Testis (tissue), 2 donors: ENCODE measurements at regions not wholly inside any gene's neighbourhood (a gene's known extent, or its start where the extent isn't known, plus 50 kb on each side); places are given as distances from the start of the nearest gene placed in this dataset.

Source experiments
- DNase-seq: peaks from one replicate; pipeline ENCODE4 v3.0.0-alpha.2; 2019
- H3K27ac ChIP-seq, 2 donors: fragments of 200-600 bp; sonication (generic); one replicate each; pipeline ENCODE4 v1.5.1; 2019
- H3K27me3 ChIP-seq: fragments of 200-600 bp; sonication (generic); one replicate; pipeline ENCODE4 v1.5.1; 2019
- H3K36me3 ChIP-seq: fragments of 200-600 bp; sonication (generic); one replicate; pipeline ENCODE4 v1.5.1; 2017; ENCODE audit warnings: low read depth; ENCODE audit errors: missing control alignments
- H3K4me1 ChIP-seq: fragments of 200-600 bp; sonication (generic); one replicate; pipeline ENCODE4 v1.5.1; 2019
- H3K4me3 ChIP-seq, 2 donors: fragments of 200-600 bp; sonication (generic); one replicate each; pipeline ENCODE4 v1.5.1; 2017 to 2019
- H3K9me3 ChIP-seq: fragments of 200-600 bp; sonication (generic); one replicate; pipeline ENCODE4 v1.5.1; 2017
- CTCF ChIP-seq, 3 experiments: fragments of 450-650 bp in 2 of 3; fragments of 200-600 bp in 1 of 3; sonication (generic) in 1 of 3; IDR thresholded peaks; one replicate each; pipeline ENCODE4 v1.5.1; 2016 to 2019; ENCODE audit warnings: antibody characterized with exemption in 3 of 3, mild to moderate bottlenecking in 2 of 3, moderate library complexity in 1 of 3
- POLR2A ChIP-seq: fragments of 450-650 bp; IDR thresholded peaks from one replicate; pipeline ENCODE4 v1.6.1; 2017; ENCODE audit warnings: antibody characterized with exemption, mild to moderate bottlenecking, moderate library complexity
- WGBS, 2 donors: methylation state at CpG; one replicate each; pipeline ENCODE4 v1.1.5; 2018; 5-methylcytosine and 5-hydroxymethylcytosine counted together
- intact Hi-C: fragments of 100-400 bp; cut with DNase I; formaldehyde crosslinking; loops from one replicate; pipeline ENCODE4 v1.15.1; 2023; ENCODE audit warnings: low total_unique reads

- intact Hi-C loops = no loop called here
- H3K9me3 ChIP-seq = no peaks in the 10 kb centered on the region
- no peak overlapping the region for H3K27ac ChIP-seq
- 63 to 78% methylated on average over 3 of the region's 3 CpGs for WGBS, 2 donors
- no peaks in the 10 kb centered on the region for H3K4me1 ChIP-seq
- no peak overlapping the region for H3K4me3 ChIP-seq
- TF ChIP-seq CTCF (IDR thresholded peaks at IDR 0.05) = no peak
- no peak for TF ChIP-seq POLR2A
- no peaks in the 10 kb centered on the region for H3K27me3 ChIP-seq
- no peak for DNase-seq
- H3K36me3 ChIP-seq = no peaks in the 10 kb centered on the region
Observed at GRCh38 chr7:127486654-127487053, 94.1 kb upstream of the ZNF800 start.

GRCh38 chr7:127485482-127485881, 93.0 kb upstream of the ZNF800 start:
- intact Hi-C loops = no loop called here
- no peaks in the 10 kb centered on the region for H3K36me3 ChIP-seq
- no peaks in the 10 kb centered on the region for H3K4me1 ChIP-seq
- no peak overlapping the region for H3K4me3 ChIP-seq
- DNase-seq = no peak
- no peaks in the 10 kb centered on the region for H3K27me3 ChIP-seq
- H3K9me3 ChIP-seq = no peaks in the 10 kb centered on the region
- no peak for TF ChIP-seq CTCF (IDR thresholded peaks at IDR 0.05)
- TF ChIP-seq POLR2A = no peak
- H3K27ac ChIP-seq = no peak overlapping the region

- Histone ChIP-seq H3K36me3 (no peaks in the 10 kb centered on the region), H3K27me3 (no peaks in the 10 kb centered on the region), H3K27ac (no peak overlapping the region), H3K4me1 (no peaks in the 10 kb centered on the region), H3K9me3 (no peaks in the 10 kb centered on the region), H3K4me3 (no peak overlapping the region)
- 81 to 89% methylated on average over 6 of the region's 6 CpGs for WGBS, 2 donors
- no peak for TF ChIP-seq POLR2A
- no peak for TF ChIP-seq CTCF (IDR thresholded peaks at IDR 0.05)
- no peak for DNase-seq
- intact Hi-C loops = no loop called here
Observed at GRCh38 chr7:127484954-127485353, 92.4 kb upstream of the ZNF800 start.

DNA sequence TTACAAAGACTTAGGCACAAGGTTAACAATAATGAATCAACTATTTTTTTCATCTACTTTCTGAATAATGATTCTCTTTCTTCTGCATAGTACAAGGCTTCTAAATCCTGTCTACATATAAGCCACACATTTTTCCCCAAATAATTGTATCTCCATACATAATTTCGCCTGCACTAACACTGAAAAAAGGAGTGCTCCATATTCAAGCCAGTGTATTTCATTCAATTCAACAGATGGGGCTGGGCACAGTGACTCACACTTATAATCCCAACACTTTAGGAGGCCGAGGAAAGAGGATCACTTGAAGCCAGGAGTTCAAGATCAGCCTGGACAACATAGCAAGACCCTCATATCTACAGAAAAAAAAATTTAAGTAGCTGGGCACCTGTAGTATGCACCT, 86.0 kb upstream of the ZNF800 start:
- no peak for DNase-seq
- 89 to 93% methylated on average over 2 of the region's 2 CpGs for WGBS, 2 donors

DNA sequence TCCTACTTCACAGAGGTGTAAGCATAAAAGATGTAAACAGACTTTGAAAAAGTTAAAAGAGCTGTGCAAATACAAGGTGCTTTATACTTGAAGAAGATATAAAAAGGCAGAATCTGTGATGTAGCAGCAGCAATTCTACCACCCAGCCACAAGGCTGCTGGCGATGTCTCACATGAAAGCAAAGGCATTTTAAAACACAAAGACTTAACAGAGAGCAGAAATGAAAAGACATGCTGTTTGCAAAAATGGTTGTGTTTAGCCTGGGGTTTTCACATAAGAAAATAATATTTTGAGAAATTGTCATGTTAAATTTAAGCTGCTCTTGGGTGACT, 85.5 kb upstream of the ZNF800 start:
- Histone ChIP-seq H3K4me3 (no peak overlapping the region), H3K36me3 (no peaks in the 10 kb centered on the region), H3K9me3 (no peaks in the 10 kb centered on the region), H3K27me3 (no peaks in the 10 kb centered on the region), H3K27ac (no peak overlapping the region), H3K4me1 (no peaks in the 10 kb centered on the region)
- intact Hi-C loops = no loop called here
- WGBS, 2 donors = 17 to 40% methylated on average over 1 of the region's 1 CpG
- no peak for DNase-seq
- TF ChIP-seq POLR2A (no peak), CTCF (IDR thresholded peaks at IDR 0.05) (no peak)

More for the DNA sequence above, 86.0 kb upstream of the ZNF800 start:
- H3K36me3 ChIP-seq = no peaks in the 10 kb centered on the region
- H3K27ac ChIP-seq = no peak overlapping the region
- H3K4me1 ChIP-seq = no peaks in the 10 kb centered on the region
- no peak overlapping the region for H3K4me3 ChIP-seq
- intact Hi-C loops = no loop called here
- H3K27me3 ChIP-seq = no peaks in the 10 kb centered on the region
- no peak for TF ChIP-seq CTCF (IDR thresholded peaks at IDR 0.05)
- no peaks in the 10 kb centered on the region for H3K9me3 ChIP-seq
